Naive thymus-derived CD4-positive, alpha-beta T cell (primary cell): ENCODE measurements at regions not wholly inside any gene's neighbourhood (a gene's known extent, or its start where the extent isn't known, plus 50 kb on each side); places are given as distances from the start of the nearest gene placed in this dataset.

Experiments used
- ATAC-seq: fragments of 150-1000 bp; cut with Tn5 transposase; 2 replicates; pipeline ENCODE4 v1.10.0; 2021; ENCODE audit warnings: mild to moderate bottlenecking, moderate library complexity
- CTCF ChIA-PET: fragments of 350-600 bp; sonication (Branson Sonifier 250); formaldehyde crosslinking; loops from one replicate; lab custom pipeline; 2021; ENCODE audit warnings: antibody characterized with exemption; lab: Charles Lee
- POLR2A ChIA-PET: fragments of 350-600 bp; sonication (Branson Sonifier 250); formaldehyde crosslinking; loops from one replicate; lab custom pipeline; 2021; ENCODE audit warnings: antibody characterized with exemption, inconsistent platforms; lab: Charles Lee
- DNase-seq, 9 donors: peaks; one replicate each; pipeline versions ENCODE4 v3.0.0 to v3.0.0-alpha.2; 2020 to 2022; ENCODE audit warnings: mixed read lengths in 1 of 9
- H3K27ac ChIP-seq: one replicate; pipeline ENCODE4 v1.7.0; 2013; ENCODE audit warnings: mild to moderate bottlenecking, low read depth, low read length, moderate library complexity
- H3K27me3 ChIP-seq, 2 donors: one replicate each; pipeline ENCODE4 v1.7.0; 2013; ENCODE audit warnings: low read length in 2 of 2, mild to moderate bottlenecking in 2 of 2, moderate library complexity in 2 of 2; ENCODE audit not compliant: control insufficient read depth in 2 of 2, insufficient read depth in 2 of 2
- H3K36me3 ChIP-seq, 3 experiments: 1 replicate in 2 of 3; 2 replicates in 1 of 3; pipeline ENCODE4 v1.7.0; 2013; ENCODE audit warnings: low read length in 3 of 3, mild to moderate bottlenecking in 3 of 3, moderate library complexity in 1 of 3; ENCODE audit not compliant: insufficient read depth in 3 of 3, control insufficient read depth in 2 of 3
- H3K4me1 ChIP-seq, 2 donors: one replicate each; pipeline ENCODE4 v1.7.0; 2013; ENCODE audit warnings: low read length in 2 of 2, mild to moderate bottlenecking in 2 of 2, moderate library complexity in 1 of 2; ENCODE audit not compliant: control insufficient read depth in 2 of 2, insufficient read depth in 2 of 2
- H3K4me3 ChIP-seq: 2 replicates; pipeline ENCODE4 v1.7.0; 2013; ENCODE audit warnings: mild to moderate bottlenecking, low read length
- H3K9me3 ChIP-seq, 3 experiments: 1 replicate in 2 of 3; 2 replicates in 1 of 3; pipeline ENCODE4 v1.7.0; 2013; ENCODE audit warnings: low read length in 3 of 3; ENCODE audit not compliant: control insufficient read depth in 2 of 3
- H3K27ac Mint-ChIP-seq, 9 donors: one replicate each; pipeline ENCODE4 v1.8.0; 2020 to 2022; ENCODE audit warnings: mixed read lengths in 9 of 9, mild to moderate bottlenecking in 8 of 9, moderate library complexity in 5 of 9, inconsistent platforms in 2 of 9
- H3K27me3 Mint-ChIP-seq, 5 donors: one replicate each; pipeline ENCODE4 v1.8.0; 2021 to 2022; ENCODE audit warnings: mixed read lengths in 5 of 5, mild to moderate bottlenecking in 1 of 5
- H3K36me3 Mint-ChIP-seq, 5 donors: one replicate each; pipeline ENCODE4 v1.8.0; 2020 to 2022; ENCODE audit warnings: mixed read lengths in 5 of 5, mild to moderate bottlenecking in 3 of 5, inconsistent platforms in 1 of 5
- H3K4me1 Mint-ChIP-seq, 7 donors: one replicate each; pipeline ENCODE4 v1.8.0; 2020 to 2022; ENCODE audit warnings: mixed read lengths in 7 of 7, mild to moderate bottlenecking in 3 of 7, inconsistent platforms in 1 of 7
- H3K4me3 Mint-ChIP-seq, 10 donors: one replicate each; pipeline ENCODE4 v1.8.0; 2020 to 2022; ENCODE audit warnings: mild to moderate bottlenecking in 10 of 10, mixed read lengths in 10 of 10, moderate library complexity in 6 of 10, inconsistent platforms in 2 of 10
- H3K9me3 Mint-ChIP-seq, 11 donors: one replicate each; pipeline ENCODE4 v1.8.0; 2020 to 2022; ENCODE audit warnings: mixed read lengths in 11 of 11, mild to moderate bottlenecking in 4 of 11, inconsistent platforms in 1 of 11, moderate library complexity in 1 of 11
- intact Hi-C, 2 donors: fragments of 100-400 bp; cut with micrococcal nuclease; formaldehyde crosslinking; loops; one replicate each; pipeline ENCODE4 v1.15.1; 2023

DNA sequence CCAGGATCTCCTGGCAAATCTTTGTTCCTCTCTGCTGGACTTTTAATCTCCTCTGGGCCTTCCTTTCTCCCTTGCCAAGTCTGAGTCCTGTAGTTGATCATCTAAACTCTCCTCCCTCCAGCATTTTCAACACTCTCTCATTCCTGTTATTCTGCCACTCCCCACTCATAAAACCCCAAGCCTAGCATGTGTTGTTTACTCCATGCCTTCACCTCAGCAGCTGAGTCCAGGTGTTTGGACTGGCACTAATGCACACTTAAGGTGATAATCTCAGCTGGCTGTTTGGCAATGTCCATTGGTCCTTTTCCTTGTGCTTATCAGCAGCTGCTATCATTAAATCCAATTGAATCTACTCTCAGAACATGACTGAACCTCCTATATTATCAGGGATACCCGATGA, 876.8 kb upstream of the TENM4 start:
- H3K36me3 ChIP-seq: no peaks in the 10 kb centered on the region
- Mint-ChIP-seq H3K4me1 (no peaks in the 10 kb centered on the region), H3K27me3 (no peaks in the 10 kb centered on the region)

DNA sequence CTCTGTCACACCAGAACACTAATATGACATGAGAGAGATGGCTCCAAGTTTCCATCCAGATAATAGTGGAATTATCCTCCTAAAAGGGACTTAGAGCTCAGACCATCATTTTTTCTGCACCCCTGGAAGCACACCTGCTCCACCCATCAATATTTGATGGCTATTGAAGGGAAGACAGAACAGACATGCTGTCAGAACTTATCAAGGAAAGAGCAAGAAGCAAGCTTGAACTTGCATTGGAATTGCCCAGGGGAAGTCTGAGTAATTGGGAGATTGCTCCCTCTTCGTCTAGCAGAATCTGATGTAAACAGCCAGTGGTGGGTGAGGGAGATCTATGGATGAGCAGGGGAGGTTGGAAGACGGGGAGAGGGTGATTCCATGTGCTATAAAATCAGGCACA, 874.4 kb upstream of the TENM4 start:
- POLR2A ChIA-PET: no interaction called here
- Mint-ChIP-seq H3K27me3 (no peaks in the 10 kb centered on the region), H3K27ac (no peak overlapping the region), H3K36me3 (peaks cover 0 to 3% (median 0%) of the 10 kb centered on the region in 5 donors), H3K9me3 (peaks cover 0 to 10% (median 5%) of the 10 kb centered on the region in 11 donors), H3K4me1 (no peaks in the 10 kb centered on the region), H3K4me3 (no peak overlapping the region)
- Histone ChIP-seq H3K4me3 (no peak overlapping the region), H3K36me3 (no peaks in the 10 kb centered on the region), H3K27me3 (no peaks in the 10 kb centered on the region), H3K27ac (no peak overlapping the region), H3K9me3 (no peaks in the 10 kb centered on the region), H3K4me1 (no peaks in the 10 kb centered on the region)
- no peak for DNase-seq
- no peak for ATAC-seq
- CTCF ChIA-PET: no interaction called here
- intact Hi-C loops: no loop called here

More for the DNA sequence above, 876.8 kb upstream of the TENM4 start:
- Histone ChIP-seq H3K27me3 (no peaks in the 10 kb centered on the region), H3K4me3 (no peak overlapping the region), H3K27ac (no peak overlapping the region), H3K9me3 (no peaks in the 10 kb centered on the region), H3K4me1 (no peaks in the 10 kb centered on the region)
- Mint-ChIP-seq H3K9me3 (peaks cover 0 to 18% (median 6%) of the 10 kb centered on the region in 11 donors), H3K27ac (no peak overlapping the region), H3K36me3 (peaks cover 0 to 3% (median 0%) of the 10 kb centered on the region in 5 donors), H3K4me3 (no peak overlapping the region)
- ChIA-PET POLR2A (no interaction called here), CTCF (no interaction called here)
- DNase-seq (no peak), ATAC-seq (no peak)
- intact Hi-C loops: no loop called here

- Mint-ChIP-seq H3K27ac (no peak overlapping the region), H3K36me3 (peaks cover 0 to 5% (median 0%) of the 10 kb centered on the region in 5 donors), H3K27me3 (no peaks in the 10 kb centered on the region), H3K4me3 (no peak overlapping the region), H3K4me1 (no peaks in the 10 kb centered on the region), H3K9me3 (peaks cover 2 to 19% (median 6%) of the 10 kb centered on the region in 11 donors)
- ChIA-PET CTCF (interaction anchor here (1.3 kb wide), 1 partner anchor 13 kb away, joined by 4 read pairs; no protein-coding TSS in a partner anchor), POLR2A (no interaction called here)
- Histone ChIP-seq H3K27me3 (no peaks in the 10 kb centered on the region), H3K27ac (no peak overlapping the region), H3K4me1 (no peaks in the 10 kb centered on the region), H3K36me3 (no peaks in the 10 kb centered on the region), H3K9me3 (no peaks in the 10 kb centered on the region), H3K4me3 (no peak overlapping the region)
- no peak for DNase-seq
- ATAC-seq: no peak
- intact Hi-C loops: no loop called here
These were observed 868.5 kb upstream of the TENM4 start for GRCh38 chr11:80309301-80309700.

DNA sequence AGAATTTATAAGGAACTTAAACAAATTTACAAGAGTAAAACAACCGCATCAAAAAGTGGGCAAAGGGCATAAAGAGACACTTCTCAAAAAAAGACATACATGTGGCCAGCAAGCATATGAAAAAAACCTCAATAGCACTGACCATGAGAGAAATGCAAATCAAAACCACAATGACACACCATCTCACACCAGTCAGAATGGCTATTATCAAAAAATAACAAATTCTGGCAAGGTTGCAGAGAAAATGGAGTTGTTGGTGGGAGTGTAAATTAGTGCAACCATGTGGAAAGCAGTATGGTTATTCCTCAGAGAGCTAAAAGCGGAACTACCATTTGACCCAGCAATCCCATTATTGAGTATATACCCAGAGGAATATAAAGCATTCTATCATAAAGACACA, 866.8 kb upstream of the TENM4 start:
- no peaks in the 10 kb centered on the region for H3K27me3 Mint-ChIP-seq
- H3K36me3 Mint-ChIP-seq: peaks cover 0 to 6% (median 0%) of the 10 kb centered on the region in 5 donors
- ChIA-PET POLR2A (no interaction called here), CTCF (no interaction called here)
- H3K27ac Mint-ChIP-seq: no peak overlapping the region
- no peak overlapping the region for H3K4me3 Mint-ChIP-seq
- no peaks in the 10 kb centered on the region for H3K36me3 ChIP-seq
- H3K4me1 ChIP-seq: no peaks in the 10 kb centered on the region
- H3K9me3 ChIP-seq: peaks cover 0 to 3% (median 0%) of the 10 kb centered on the region in 3 experiments
- H3K9me3 Mint-ChIP-seq: peaks cover 2 to 27% (median 10%) of the 10 kb centered on the region in 11 donors
- no peak for DNase-seq
- H3K4me1 Mint-ChIP-seq: no peaks in the 10 kb centered on the region
- intact Hi-C loops: no loop called here
- no peak for ATAC-seq
- no peak overlapping the region for H3K27ac ChIP-seq
- H3K27me3 ChIP-seq: no peaks in the 10 kb centered on the region
- no peak overlapping the region for H3K4me3 ChIP-seq

- Histone ChIP-seq H3K27ac (no peak overlapping the region), H3K27me3 (no peaks in the 10 kb centered on the region), H3K4me1 (no peaks in the 10 kb centered on the region), H3K36me3 (no peaks in the 10 kb centered on the region), H3K4me3 (no peak overlapping the region), H3K9me3 (peaks cover 0 to 4% (median 0%) of the 10 kb centered on the region in 3 experiments)
- Mint-ChIP-seq H3K9me3 (peaks cover 0 to 24% (median 5%) of the 10 kb centered on the region in 11 donors), H3K27ac (no peak overlapping the region), H3K4me3 (no peak overlapping the region), H3K4me1 (no peaks in the 10 kb centered on the region), H3K36me3 (no peaks in the 10 kb centered on the region), H3K27me3 (no peaks in the 10 kb centered on the region)
- no peak for DNase-seq
- ATAC-seq: no peak
- ChIA-PET CTCF (no interaction called here), POLR2A (no interaction called here)
- intact Hi-C loops: no loop called here
These were observed 857.2 kb upstream of the TENM4 start for GRCh38 chr11:80297858-80298632.

DNA sequence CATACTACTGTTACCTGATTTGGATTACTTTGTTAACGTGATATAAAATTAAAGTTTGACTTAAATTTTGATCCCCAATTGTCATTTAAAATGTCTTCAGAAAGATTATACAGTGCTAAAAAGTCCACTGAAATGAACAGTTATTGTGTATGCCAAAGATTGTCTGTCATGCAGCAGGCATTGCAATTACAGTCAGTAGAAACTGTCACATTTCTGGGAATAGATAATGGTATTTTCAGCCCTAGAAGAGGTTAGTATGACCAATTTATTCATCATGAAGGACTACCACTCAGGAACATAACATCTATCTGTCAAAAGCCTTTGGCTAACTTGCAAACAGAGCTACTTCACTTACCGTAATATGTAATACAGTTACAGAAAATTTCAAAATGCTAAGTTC, 852.5 kb upstream of the TENM4 start:
- Histone ChIP-seq H3K27ac (no peak overlapping the region), H3K27me3 (no peaks in the 10 kb centered on the region), H3K4me3 (no peak overlapping the region), H3K4me1 (no peaks in the 10 kb centered on the region), H3K36me3 (no peaks in the 10 kb centered on the region), H3K9me3 (peaks cover 0 to 4% (median 0%) of the 10 kb centered on the region in 3 experiments)
- CTCF ChIA-PET: no interaction called here
- H3K27me3 Mint-ChIP-seq: no peaks in the 10 kb centered on the region
- no peak overlapping the region for H3K4me3 Mint-ChIP-seq
- POLR2A ChIA-PET: no interaction called here
- H3K36me3 Mint-ChIP-seq: no peaks in the 10 kb centered on the region
- ATAC-seq (no peak), DNase-seq (no peak)
- no peak overlapping the region for H3K27ac Mint-ChIP-seq
- H3K9me3 Mint-ChIP-seq: peaks cover 0 to 19% (median 4%) of the 10 kb centered on the region in 11 donors
- H3K4me1 Mint-ChIP-seq: no peaks in the 10 kb centered on the region
- intact Hi-C loops: no loop called here
